ENCODE measurements at regions not wholly inside any gene's neighbourhood (a gene's known extent, or its start where the extent isn't known, plus 50 kb on each side); places are given as distances from the start of the nearest gene placed in this dataset.

DNA sequence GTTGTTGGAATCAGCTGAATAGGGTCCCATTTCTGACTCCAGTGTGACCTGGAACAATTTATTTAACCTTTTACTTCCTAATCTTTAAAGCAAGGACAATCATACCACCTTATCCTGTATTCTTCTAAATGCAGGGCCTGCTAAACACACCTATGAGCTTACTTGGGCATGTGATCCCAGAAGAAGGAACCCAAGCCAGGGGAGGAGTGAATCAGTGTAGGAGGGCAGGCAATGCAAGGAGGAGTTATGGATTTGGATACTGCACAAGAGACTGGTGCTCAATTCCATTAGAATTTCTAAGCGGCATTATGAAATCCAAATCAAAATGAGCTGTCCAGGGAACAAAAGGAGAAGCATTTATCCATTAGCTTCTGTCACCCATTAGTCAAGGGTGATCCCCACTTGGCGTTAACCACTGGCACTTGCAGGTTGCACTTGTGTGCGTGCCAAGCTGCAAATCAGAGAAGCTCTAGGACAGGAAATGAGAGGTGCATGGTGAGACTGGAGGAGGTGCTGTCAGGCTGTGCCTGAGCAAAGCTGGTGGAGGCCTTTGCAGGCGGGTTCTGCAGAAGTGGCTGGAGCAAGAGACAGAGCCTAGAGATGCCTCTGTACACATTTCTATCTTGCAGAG, 297.2 kb upstream of the PLXNA2 start:
- DNase-seq (ENCODE audit: low read depth, low spot score): no peak

DNA sequence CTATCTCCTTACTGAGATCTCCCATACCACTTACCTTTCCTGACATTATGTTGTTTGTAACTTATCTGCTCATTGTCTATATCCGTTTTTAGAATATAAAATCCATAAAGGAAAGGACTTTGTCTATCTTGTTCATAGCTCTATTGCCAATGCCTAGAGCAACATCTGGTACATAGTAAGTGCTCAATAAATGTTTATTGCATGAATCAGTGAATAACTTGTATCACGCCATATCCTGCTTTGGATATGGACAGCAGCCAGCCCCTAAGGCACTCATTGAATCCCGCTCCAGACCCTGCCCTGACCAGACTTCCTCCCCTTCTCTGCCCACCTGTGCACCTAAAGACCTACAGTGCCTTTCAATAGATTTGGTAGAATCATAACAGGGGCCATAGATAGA, 298.1 kb upstream of the PLXNA2 start:
- no peak for DNase-seq (ENCODE audit: low read depth, low spot score)

DNA sequence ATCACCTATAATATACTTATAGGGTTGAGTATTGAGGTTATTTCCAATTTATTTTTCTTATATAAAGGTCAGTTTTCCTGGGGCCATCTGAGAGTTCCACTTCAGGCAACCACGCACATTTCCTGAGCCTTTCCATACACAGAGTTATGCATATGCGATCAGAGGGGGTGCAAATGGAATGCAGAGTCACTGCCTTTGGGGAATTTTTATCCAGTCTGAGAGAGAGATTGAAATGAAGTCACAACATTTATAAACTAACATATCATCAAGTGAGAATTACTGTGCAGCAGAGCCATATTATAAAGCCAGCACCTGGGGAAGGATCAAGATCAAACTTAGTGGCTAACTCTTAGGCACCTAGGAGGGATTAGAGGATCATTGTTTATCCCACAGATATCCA, 299.9 kb upstream of the PLXNA2 start:
- no peak for DNase-seq (ENCODE audit: low read depth, low spot score)

GRCh38 chr1:208544794-208545193, 300.6 kb upstream of the PLXNA2 start:
- DNase-seq (ENCODE audit: low read depth, low spot score): no peak

DNA sequence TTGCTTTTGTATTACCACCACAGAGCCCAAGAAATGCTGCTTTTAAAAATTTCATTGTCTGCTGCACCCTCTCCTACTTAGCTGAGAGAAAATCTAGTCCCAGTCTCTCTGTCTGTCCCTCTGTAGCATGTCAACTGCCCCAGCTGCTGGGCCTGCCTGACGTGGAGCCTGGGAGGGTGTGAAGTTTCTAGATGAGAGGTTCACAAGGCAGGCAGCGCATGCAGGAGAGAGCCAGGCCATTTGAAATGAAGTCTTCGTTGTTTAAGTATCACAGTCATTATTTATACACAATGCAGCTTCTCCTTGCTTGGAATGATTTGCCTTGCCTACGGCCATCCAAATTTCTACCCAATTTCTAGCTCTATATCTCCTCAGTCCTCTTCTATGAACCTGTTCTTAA, 306.8 kb upstream of the PLXNA2 start:
- no peak for DNase-seq (ENCODE audit: low read depth, low spot score)

GRCh38 chr1:208551633-208552320, 307.6 kb upstream of the PLXNA2 start:
- no peak for DNase-seq (ENCODE audit: low read depth, low spot score)

- DNase-seq (ENCODE audit: low read depth, low spot score): no peak
Observed at GRCh38 chr1:208552928-208553327, 308.7 kb upstream of the PLXNA2 start.

DNA sequence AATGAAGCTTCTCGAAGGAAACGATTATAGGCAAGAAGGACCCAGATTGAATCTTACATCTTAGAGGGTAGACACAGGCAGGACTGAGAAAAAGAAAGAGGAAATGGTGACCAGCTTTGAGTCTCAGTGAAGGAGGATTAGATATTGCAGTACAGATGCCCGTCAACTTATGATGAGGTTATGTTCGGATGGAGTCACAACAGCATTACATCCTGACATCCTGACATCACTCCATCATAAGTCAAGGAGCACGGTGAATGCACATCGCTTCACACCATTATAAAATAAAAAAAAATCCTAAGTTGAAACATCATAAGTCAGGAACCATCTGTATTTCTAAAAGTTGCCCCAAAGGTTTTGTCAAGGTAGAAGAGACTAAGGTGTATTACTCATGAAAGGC, 312.3 kb upstream of the PLXNA2 start:
- DNase-seq (ENCODE audit: low read depth, low spot score): no peak

DNA sequence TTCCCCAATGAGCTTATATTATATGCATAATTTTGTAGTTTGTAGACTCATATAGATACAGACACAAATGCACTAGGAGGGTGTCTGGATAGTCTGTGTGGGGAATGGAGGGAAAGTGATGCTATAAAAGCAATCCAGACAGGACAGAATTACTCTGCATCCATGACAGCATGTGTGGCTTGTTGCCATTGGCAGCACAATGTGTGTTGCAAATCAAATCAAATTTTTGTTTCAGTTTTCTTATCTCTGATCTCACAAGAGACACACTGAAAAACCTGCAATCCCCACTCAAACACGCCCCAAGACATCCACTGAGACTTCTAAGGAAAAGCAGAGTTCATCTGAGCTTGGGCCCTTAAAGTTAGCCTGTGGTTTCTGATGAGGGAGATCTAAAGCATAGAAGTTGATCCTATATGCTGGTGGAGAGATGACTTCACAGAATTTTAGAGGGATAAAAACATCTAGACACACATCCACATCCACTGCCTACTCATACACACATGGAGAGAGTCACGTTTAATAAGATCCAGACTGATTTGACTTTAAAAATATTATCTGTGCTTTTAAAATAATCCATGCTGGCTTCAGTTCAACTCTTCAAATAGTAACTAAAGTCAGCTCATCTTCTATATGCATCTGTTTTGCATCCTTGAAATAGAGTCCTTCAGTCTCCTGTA, 313.0 kb upstream of the PLXNA2 start:
- DNase-seq (ENCODE audit: low read depth, low spot score): no peak

GRCh38 chr1:208557723-208558094, 313.5 kb upstream of the PLXNA2 start:
- no peak for DNase-seq (ENCODE audit: low read depth, low spot score)

GRCh38 chr1:208559597-208560329, 315.6 kb upstream of the PLXNA2 start:
- DNase-seq (ENCODE audit: low read depth, low spot score): no peak

DNA sequence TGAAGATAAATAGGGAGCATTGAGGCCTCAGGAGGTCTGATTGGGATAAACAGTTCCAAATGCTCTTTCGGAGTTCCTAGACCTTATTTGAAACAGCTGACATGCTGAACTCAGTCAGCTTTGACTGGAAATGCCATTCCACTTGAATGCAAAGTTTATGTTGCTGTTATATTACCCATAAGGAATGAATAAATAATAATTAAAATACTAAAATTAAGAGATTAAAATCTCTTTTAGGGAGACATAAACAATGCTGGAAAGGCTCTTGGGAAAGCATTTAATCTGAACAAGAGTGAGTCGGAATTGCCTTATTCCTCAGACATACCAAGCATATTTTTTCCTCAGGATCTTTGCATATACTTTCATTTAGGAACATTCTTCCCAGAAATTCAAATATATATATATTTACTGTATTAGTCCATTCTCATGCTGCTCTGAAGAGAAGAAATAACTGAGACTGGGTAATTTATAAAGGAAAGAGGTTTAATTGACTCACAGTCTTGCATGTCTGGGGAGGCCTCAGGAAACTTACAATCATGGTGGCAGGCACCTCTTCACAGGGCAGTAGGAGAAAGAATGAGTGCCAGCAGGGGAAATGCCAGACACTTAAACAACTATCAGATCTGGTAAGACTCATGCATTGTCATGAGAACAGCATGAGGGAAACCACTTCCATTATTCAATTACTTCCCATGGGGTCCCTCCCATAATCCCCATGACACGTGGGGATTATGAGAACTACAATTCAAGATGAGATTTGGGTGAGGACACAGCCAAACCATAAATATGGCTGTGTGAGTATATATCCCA, 318.2 kb upstream of the PLXNA2 start:
- no peak for DNase-seq (ENCODE audit: low read depth, low spot score)

GRCh38 chr1:208564466-208564865, 320.3 kb upstream of the PLXNA2 start:
- DNase-seq (ENCODE audit: low read depth, low spot score): no peak

- DNase-seq (ENCODE audit: low read depth, low spot score): no peak
Observed at GRCh38 chr1:208565756-208566440, 321.7 kb upstream of the PLXNA2 start.

DNA sequence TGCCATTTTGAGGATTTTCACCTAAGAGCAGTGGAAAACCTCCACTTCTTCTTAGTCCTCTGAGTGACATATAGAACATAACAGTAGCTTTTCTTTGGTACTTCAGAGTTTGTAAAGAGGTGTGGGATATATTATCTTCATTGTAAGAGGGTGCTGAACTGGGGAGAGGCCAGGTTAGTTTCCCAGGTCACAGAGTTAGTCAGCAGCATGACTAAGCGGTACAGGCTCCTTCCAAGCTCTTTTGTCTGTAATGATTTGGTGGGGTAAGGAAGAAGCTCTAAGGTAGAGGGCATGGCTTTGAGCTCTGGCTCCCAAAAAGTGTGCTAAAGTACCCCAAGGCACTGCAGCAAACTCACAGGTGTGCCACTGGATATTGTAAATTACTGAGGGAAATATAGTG, 325.0 kb upstream of the PLXNA2 start:
- DNase-seq (ENCODE audit: low read depth, low spot score): no peak

DNA sequence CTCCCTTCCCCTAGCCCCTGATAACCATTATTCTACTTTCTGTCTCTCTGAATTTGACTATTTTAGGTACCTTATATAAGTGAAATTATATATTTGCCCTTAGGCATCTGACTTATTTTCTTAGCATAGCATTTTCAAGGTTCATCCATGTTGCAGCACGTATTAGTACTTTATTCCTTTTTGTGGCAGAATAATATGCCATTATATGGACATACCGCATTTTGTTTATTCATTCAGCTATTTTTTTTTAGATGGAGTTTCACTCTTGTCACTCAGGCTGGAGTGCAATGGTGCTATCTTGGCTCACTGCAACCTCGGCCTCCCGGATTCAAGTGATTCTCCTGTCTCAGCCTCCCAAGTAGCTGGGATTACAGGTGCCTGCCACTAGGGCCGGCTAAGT, 326.2 kb upstream of the PLXNA2 start:
- DNase-seq (ENCODE audit: low read depth, low spot score): no peak

- no peak for DNase-seq (ENCODE audit: low read depth, low spot score)
Observed at GRCh38 chr1:208576425-208576824, 332.2 kb upstream of the PLXNA2 start.

DNA sequence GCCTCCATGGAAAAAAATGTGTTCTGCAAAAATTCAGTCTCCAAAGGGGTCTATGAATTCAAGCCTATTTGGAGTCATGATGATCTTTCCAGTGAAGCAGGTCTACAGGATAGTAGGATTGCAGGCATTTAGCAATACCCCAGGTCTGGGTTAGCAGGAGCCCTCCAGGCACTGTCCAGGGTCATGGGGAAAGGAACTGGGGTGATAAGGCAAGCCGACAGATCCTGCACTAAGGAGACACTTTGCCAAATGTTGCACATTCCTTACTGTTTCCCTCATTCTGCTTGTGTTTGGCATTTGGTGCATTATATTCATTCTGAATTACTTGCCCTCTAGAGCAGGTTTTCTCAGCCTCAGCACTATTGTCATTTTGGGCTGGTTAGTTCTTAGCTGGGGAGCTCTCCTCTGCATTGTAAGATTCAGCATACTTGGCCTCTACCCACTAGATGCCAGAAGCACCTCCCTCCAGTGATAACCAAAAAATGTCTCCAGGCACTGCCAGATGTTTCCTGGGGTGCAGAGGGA, 333.3 kb upstream of the PLXNA2 start:
- DNase-seq (ENCODE audit: low read depth, low spot score): no peak

GRCh38 chr1:208581209-208581608, 337.0 kb upstream of the PLXNA2 start:
- no peak for DNase-seq (ENCODE audit: low read depth, low spot score)

DNA sequence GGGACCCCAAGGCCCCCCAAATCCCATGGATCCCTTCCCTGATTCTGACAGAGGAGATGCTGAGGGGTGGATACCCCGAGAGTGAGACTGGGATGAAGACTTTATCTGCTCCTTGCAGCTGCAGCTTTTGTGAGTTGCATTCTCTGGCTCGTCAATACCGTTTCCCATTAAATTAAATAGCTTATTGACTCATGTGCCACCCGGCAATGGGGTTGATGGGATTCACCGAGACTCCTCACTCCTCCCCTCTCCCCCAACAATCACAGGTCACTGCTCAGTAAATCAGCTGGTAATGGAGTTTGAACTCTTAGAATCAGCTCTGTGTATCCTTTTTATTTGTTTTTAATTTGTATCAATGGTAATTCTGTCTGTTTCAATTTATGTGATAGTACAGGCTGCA, 337.5 kb upstream of the PLXNA2 start:
- DNase-seq (ENCODE audit: low read depth, low spot score): no peak

Measured in smooth muscle cell of the brain vasculature (primary cell).